Retinal pigment epithelial cell (primary cell): ENCODE measurements at regions not wholly inside any gene's neighbourhood (a gene's known extent, or its start where the extent isn't known, plus 50 kb on each side); places are given as distances from the start of the nearest gene placed in this dataset.

Experiments
- DNase-seq: peaks from one replicate; pipeline ENCODE4 v3.0.0-alpha.2; 2010; ENCODE audit warnings: low read depth
- H3K4me3 ChIP-seq: 2 replicates; pipeline ENCODE4 v1.5.1; 2011; ENCODE audit warnings: mild to moderate bottlenecking, low read length, control low read depth, moderate library complexity
- TF ChIP-seq, protein P1 (sequence below): conservative IDR thresholded peaks from 2 replicates; pipeline ENCODE4 v1.5.1; 2011; ENCODE audit warnings: low read depth, low read length, control low read depth, inconsistent platforms

DNA sequence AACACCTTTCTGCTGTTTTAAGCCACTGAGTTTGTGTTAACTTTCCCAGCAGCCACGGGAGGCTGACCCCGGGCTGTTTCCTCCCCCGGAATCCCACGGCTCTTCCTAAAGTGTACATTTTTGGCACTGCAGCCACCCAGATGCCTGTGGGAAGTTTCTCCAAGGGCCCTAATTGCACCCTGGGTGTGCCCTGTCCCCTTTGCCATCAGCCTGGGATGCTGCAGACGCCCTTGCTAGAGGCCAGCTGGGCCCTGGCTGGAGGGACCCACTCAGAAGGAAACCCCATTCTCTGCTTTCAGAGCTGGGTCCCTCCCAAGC lies 883.3 kb downstream of the BRD1 start:
- TF ChIP-seq, protein P1, sequence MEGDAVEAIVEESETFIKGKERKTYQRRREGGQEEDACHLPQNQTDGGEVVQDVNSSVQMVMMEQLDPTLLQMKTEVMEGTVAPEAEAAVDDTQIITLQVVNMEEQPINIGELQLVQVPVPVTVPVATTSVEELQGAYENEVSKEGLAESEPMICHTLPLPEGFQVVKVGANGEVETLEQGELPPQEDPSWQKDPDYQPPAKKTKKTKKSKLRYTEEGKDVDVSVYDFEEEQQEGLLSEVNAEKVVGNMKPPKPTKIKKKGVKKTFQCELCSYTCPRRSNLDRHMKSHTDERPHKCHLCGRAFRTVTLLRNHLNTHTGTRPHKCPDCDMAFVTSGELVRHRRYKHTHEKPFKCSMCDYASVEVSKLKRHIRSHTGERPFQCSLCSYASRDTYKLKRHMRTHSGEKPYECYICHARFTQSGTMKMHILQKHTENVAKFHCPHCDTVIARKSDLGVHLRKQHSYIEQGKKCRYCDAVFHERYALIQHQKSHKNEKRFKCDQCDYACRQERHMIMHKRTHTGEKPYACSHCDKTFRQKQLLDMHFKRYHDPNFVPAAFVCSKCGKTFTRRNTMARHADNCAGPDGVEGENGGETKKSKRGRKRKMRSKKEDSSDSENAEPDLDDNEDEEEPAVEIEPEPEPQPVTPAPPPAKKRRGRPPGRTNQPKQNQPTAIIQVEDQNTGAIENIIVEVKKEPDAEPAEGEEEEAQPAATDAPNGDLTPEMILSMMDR: no peak
- DNase-seq: no peak
- H3K4me3 ChIP-seq: no peak overlapping the region

DNA sequence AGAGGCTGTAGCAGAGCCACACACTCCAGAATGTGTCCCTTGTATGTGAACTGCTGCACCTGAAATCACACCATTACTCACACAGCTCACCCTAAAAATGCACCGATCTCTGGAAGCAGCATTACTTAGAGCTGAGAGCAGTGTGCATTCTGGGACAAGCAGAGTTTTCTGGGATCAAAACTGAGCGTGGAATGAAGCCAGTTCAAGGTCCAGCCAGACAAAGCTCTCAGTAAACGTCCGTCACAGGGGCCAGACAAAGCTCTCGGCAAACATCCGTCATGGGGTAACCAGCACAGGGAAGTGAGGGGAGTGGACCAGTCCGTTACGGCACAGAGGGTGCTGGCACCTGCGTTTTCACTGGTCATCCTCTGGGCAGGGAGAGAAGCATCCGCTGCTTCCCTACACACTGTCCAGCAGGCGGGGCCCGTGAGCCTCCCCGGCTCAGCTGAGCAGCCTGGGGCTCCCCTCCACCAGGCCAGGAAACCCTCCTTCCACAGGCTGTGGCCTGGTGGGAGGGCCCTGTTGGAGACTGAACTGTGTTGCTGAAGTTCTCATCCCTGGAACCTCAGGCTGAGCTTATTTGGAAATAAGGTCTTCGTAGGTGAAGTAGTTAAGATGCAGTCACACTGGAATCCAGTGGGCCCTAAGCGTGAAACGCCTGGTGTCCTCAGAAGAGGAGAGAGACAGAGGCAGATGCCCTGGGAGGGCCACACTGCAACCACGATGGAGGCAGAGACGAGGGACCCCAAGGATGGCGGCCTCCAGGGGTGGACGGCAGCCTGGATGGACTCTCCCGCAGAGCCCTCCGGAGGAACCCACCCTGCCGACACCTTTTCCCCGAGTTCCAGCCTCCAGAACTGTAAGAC lies 883.9 kb downstream of the BRD1 start:
- no peak overlapping the region for H3K4me3 ChIP-seq
- TF ChIP-seq, protein P1: no peak
- no peak for DNase-seq

DNA sequence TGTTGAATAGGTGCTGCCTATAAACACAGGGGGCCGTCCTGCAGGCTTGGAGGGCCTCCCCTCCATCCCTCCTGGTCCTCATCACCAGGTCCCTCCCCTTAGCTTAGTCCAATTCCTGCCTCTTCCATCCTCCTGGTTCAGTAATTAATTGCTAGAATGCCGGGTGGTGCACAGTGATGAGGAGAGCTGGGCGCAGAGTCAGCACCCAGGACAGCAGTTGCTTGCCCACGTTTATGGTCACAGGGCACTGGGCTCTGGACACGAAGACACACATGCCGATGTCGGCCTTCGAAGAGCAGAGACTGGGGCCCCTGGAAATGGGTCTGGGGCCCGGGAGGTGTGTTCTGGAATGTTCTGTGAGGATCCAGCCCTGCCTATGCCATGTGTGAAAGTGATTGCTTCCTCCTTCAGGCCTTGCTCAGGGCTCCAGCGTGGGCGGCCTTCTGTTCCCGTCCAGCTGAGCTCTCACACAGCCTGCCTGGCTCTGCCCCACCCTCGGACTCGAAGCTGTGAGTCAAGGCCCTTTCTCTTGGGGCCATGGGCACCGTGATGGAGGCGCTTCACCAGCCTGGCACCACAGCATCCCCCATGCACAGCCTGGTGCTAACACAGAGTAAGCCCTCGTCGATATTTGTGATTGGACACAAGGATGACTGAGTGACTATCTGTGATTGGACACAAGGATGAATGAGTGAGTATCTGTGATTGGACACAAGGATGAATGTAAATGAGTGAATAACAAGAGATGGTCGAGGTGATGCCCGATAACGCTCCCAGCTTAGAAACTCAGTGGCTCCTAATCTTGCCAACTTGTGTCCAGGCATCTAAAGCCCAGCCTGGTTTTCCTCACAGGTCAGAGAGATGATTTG lies 884.7 kb downstream of the BRD1 start:
- H3K4me3 ChIP-seq: no peak overlapping the region
- TF ChIP-seq, protein P1: no peak
- no peak for DNase-seq

DNA sequence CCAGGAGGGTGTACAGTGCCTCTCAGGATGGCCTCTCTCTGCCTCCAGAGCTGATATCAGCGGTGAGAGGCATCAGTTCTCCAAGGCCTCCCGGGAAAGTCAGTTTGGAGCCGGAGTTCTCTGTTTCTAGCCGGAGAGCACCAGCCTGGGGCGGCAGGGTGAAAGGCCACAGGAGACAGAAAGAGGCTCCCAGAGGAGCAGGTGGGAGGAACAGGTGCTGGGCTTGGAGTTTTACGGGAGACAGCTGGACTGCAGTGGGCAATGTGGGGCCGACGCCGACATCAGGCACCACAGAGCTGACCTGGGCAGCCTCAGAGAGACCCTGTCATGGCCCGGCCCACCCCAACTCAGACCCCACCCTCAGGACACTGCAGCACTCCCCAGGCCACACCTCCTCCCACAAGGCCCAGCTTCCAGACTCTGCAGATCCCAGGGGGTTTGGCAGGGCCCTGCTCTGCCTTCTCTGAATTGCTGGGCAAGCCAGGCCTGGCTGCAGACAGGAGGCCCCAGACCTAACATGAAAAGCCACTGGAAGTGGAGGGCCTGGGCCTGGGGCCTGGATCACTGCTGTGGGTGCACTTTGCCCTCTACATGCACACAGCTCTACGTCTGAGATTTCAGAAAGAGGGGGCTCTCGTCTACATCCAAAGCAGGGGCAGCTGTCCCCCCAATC lies 885.6 kb downstream of the BRD1 start:
- DNase-seq: no peak
- TF ChIP-seq, protein P1: no peak
- H3K4me3 ChIP-seq: no peak overlapping the region

DNA sequence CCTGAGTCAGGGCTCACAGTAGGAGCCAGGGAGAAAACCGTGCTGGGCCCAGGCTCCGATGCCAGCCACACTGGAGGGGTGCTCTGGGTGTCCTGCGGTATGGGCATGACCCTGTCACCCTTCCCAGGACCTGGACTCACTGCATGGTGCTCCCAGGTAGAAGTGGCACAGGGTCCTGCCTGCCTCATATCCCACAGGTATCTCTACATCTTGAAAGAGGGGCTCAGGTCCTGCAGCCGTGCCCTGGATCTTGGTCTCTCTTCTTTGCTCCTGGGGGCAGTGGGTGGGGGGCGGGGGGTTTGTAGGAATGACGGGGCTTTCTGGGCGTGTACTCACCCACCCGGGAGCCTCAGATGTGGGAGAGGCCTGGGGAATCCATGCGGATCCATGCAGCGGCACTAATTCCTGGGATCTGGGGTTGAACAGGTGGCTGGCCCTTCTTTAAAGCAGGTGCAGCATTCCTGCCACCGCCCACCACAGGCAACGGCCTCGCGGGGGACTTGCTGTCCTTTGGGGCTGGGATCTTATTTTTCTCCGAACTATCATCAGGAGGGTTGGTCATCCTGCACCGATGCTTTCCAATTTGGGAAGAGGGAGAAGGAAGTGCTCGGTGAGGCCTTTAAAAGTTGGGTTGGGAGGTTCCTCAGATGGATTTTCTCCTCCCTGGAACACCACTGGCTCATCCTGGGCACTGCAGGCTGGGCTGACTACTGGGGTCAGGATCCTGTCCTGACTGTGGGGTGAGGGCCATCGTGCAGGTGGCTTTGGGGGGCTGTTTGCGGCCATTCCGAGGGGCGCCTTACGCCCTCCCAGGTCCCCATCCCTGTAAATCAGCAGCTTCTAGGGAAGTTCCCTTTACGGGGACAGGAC lies 886.4 kb downstream of the BRD1 start:
- H3K4me3 ChIP-seq: no peak overlapping the region
- DNase-seq: no peak
- TF ChIP-seq, protein P1: no peak

DNA sequence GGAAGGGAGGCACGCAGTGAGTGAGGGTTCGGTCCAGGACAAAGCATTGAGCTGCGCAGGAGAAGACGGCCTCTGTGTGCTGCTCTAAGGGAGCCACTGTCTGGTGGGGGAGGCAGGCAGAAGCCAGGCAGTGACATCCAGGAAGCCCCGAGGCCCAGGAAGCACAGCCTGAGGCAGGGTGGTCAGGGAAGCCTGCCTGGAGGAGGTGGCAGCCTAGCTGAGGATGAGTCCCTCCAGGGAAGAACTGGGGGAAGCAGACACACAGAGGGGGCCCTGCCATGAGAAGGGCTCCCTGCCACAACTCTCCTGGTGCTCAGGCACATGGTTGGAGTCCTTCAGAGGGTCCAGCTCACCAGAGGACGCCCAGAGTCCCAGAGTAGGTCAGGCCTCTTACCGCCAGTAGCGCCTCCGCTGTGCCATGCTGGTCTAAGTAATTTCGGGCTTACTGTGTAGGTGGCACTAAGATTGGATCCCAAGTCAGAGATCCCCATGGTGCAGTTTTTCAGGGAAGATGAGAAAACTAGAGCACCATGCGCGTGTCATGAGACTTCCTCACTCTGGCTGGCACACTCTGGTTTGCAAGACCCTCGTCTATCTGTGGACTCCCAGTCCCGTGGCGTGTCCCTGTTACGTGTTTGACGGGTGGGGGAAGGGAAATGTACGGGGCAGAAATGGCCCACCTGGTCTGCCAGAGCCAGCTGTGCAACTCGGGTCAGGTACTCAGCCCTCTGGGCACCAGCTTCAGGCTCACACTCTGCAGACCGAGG lies 887.2 kb downstream of the BRD1 start:
- TF ChIP-seq, protein P1: no peak
- no peak overlapping the region for H3K4me3 ChIP-seq
- no peak for DNase-seq
